Glutamatergic neuron (in vitro differentiated cells): ENCODE measurements at regions not wholly inside any gene's neighbourhood (a gene's known extent, or its start where the extent isn't known, plus 50 kb on each side); places are given as distances from the start of the nearest gene placed in this dataset.

ENCODE experiments used
- DNase-seq: peaks from one replicate; pipeline ENCODE4 v3.0.0; 2022
- H3K27ac Mint-ChIP-seq: one replicate; pipeline ENCODE4 v1.8.0; 2020; ENCODE audit warnings: mild to moderate bottlenecking, mixed read lengths, inconsistent platforms; ENCODE audit not compliant: unreplicated experiment
- H3K27me3 Mint-ChIP-seq: one replicate; pipeline ENCODE4 v1.8.0; 2020; ENCODE audit warnings: mild to moderate bottlenecking, moderate library complexity, mixed read lengths, inconsistent platforms; ENCODE audit not compliant: unreplicated experiment
- H3K36me3 Mint-ChIP-seq: one replicate; pipeline ENCODE4 v1.8.0; 2020; ENCODE audit warnings: mild to moderate bottlenecking, mixed read lengths, inconsistent platforms; ENCODE audit not compliant: unreplicated experiment
- H3K4me1 Mint-ChIP-seq: one replicate; pipeline ENCODE4 v1.8.0; 2020; ENCODE audit warnings: mild to moderate bottlenecking, low read depth, mixed read lengths, inconsistent platforms; ENCODE audit not compliant: unreplicated experiment
- H3K4me3 Mint-ChIP-seq: one replicate; pipeline ENCODE4 v1.8.0; 2020; ENCODE audit warnings: mild to moderate bottlenecking, mixed read lengths, inconsistent platforms; ENCODE audit not compliant: unreplicated experiment
- H3K9me3 Mint-ChIP-seq: one replicate; pipeline ENCODE4 v1.8.0; 2020; ENCODE audit warnings: mild to moderate bottlenecking, moderate library complexity, mixed read lengths, inconsistent platforms; ENCODE audit not compliant: unreplicated experiment
- CTCF ChIP-seq: fragments of 200-600 bp; sonication (generic); IDR thresholded peaks from one replicate; pipeline ENCODE4 v1.5.0; 2021; ENCODE audit not compliant: partially characterized antibody, unreplicated experiment

GRCh38 chr7:36036590-36036989 is 116.5 kb upstream of the EEPD1 start:
- no peak for TF ChIP-seq CTCF
- Mint-ChIP-seq H3K4me3 (no peak overlapping the region), H3K36me3 (peaks cover 4% of the 10 kb centered on the region), H3K27ac (no peak overlapping the region), H3K9me3 (peaks cover 2% of the 10 kb centered on the region), H3K4me1 (peaks cover 9% of the 10 kb centered on the region), H3K27me3 (peaks cover 14% of the 10 kb centered on the region)
- DNase-seq, result no peak

GRCh38 chr7:36037121-36037662 is 115.9 kb upstream of the EEPD1 start:
- no peak for DNase-seq
- Mint-ChIP-seq H3K9me3 (peaks cover 2% of the 10 kb centered on the region), H3K36me3 (peaks cover 4% of the 10 kb centered on the region), H3K4me1 (peaks cover 7% of the 10 kb centered on the region), H3K4me3 (no peak overlapping the region), H3K27ac (no peak overlapping the region), H3K27me3 (peaks cover 14% of the 10 kb centered on the region)
- no peak for TF ChIP-seq CTCF

- no peak for DNase-seq
- H3K27me3 Mint-ChIP-seq, result peaks cover 14% of the 10 kb centered on the region
- no peaks in the 10 kb centered on the region for H3K4me1 Mint-ChIP-seq
- peaks cover 4% of the 10 kb centered on the region for H3K36me3 Mint-ChIP-seq
- no peak overlapping the region for H3K27ac Mint-ChIP-seq
- no peak overlapping the region for H3K4me3 Mint-ChIP-seq
- H3K9me3 Mint-ChIP-seq, result peaks cover 2% of the 10 kb centered on the region
- no peak for TF ChIP-seq CTCF
Observed at GRCh38 chr7:36038063-36038721, 114.9 kb upstream of the EEPD1 start.

- no peak overlapping the region for H3K4me3 Mint-ChIP-seq
- H3K27ac Mint-ChIP-seq, result no peak overlapping the region
- DNase-seq, result no peak
- H3K27me3 Mint-ChIP-seq, result peaks cover 7% of the 10 kb centered on the region
- TF ChIP-seq CTCF, result no peak
- H3K36me3 Mint-ChIP-seq, result peaks cover 4% of the 10 kb centered on the region
- H3K9me3 Mint-ChIP-seq, result peaks cover 2% of the 10 kb centered on the region
- H3K4me1 Mint-ChIP-seq, result peaks cover 4% of the 10 kb centered on the region
Observed at GRCh38 chr7:36039243-36039642, 113.8 kb upstream of the EEPD1 start.

- Mint-ChIP-seq H3K27ac (no peak overlapping the region), H3K4me3 (no peak overlapping the region), H3K9me3 (peaks cover 2% of the 10 kb centered on the region), H3K4me1 (peaks cover 6% of the 10 kb centered on the region), H3K36me3 (peaks cover 4% of the 10 kb centered on the region), H3K27me3 (peaks cover 7% of the 10 kb centered on the region)
- no peak for DNase-seq
- no peak for TF ChIP-seq CTCF
Observed at GRCh38 chr7:36039671-36040070, 113.4 kb upstream of the EEPD1 start.
